ENCODE measurements at regions not wholly inside any gene's neighbourhood (a gene's known extent, or its start where the extent isn't known, plus 50 kb on each side); places are given as distances from the start of the nearest gene placed in this dataset.

DNA sequence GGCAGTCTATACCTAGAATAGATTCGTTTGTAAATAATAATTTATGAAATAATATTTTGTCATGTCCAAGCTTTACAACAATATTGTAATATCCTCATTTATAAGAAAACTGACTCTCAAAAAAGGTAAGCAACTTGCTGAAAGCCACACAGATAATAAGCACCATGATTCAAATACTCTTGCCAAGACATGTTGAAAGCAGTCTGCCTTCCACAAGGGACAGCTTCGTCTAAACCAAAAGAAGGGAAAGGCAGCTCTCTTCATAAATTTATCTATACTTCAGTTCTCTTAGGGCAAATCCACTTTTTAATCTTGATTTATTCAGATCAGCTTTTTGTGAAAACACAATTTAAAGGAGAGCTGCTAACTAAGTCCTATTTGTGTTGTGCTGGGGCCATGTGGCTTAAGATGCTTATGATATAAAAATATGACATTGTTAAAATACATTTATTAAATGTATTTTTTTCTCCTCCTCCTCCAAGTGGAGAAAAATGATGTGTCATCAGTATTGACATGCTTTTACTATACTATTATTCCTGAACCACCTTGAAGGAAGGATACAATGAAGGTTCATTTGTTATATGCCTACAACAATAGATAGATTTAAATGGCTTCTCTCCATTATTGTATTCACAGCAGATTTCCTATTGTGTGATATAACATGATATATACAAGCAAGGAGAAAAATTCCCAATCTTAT is 737.0 kb downstream of the HDGFL1 start:
- TF ChIP-seq, protein P1, sequence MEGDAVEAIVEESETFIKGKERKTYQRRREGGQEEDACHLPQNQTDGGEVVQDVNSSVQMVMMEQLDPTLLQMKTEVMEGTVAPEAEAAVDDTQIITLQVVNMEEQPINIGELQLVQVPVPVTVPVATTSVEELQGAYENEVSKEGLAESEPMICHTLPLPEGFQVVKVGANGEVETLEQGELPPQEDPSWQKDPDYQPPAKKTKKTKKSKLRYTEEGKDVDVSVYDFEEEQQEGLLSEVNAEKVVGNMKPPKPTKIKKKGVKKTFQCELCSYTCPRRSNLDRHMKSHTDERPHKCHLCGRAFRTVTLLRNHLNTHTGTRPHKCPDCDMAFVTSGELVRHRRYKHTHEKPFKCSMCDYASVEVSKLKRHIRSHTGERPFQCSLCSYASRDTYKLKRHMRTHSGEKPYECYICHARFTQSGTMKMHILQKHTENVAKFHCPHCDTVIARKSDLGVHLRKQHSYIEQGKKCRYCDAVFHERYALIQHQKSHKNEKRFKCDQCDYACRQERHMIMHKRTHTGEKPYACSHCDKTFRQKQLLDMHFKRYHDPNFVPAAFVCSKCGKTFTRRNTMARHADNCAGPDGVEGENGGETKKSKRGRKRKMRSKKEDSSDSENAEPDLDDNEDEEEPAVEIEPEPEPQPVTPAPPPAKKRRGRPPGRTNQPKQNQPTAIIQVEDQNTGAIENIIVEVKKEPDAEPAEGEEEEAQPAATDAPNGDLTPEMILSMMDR (IDR thresholded peaks at IDR 0.05) = no peak
- TF ChIP-seq EP300 (IDR thresholded peaks at IDR 0.05) (no peak), POLR2A (IDR thresholded peaks at IDR 0.05) (no peak), POLR2AphosphoS5 (IDR thresholded peaks at IDR 0.05) (no peak)
